SHP77 (cell line): ENCODE measurements at regions not wholly inside any gene's neighbourhood (a gene's known extent, or its start where the extent isn't known, plus 50 kb on each side); places are given as distances from the start of the nearest gene placed in this dataset.
"Not testable (repeated sequence)": the region's sequence is repeated elsewhere in the genome, so short reads cannot be mapped to it uniquely, and the experiment has no call there.

Experiments
- DNase-seq, 2 experiments: peaks; one replicate each; lab custom pipeline; 2025; lab: John Stamatoyannopoulos, UW

GRCh38 chr4:84126061-84126787, 372.9 kb downstream of the NKX6-1 start:
- peak; percentile 3 to 9 for DNase-seq

- DNase-seq, result no peak
Measured at GRCh38 chr4:84110040-84110439, 389.1 kb downstream of the NKX6-1 start.

GRCh38 chr4:84101653-84102625, 397.2 kb downstream of the NKX6-1 start:
- DNase-seq, result not testable (repeated sequence)

- no peak for DNase-seq
Measured at GRCh38 chr4:84100071-84100470, 399.0 kb downstream of the NKX6-1 start.

GRCh38 chr4:84099599-84099998, 399.5 kb downstream of the NKX6-1 start:
- no peak for DNase-seq

GRCh38 chr4:84091266-84091665, 407.8 kb downstream of the NKX6-1 start:
- DNase-seq, result no peak

GRCh38 chr4:84089652-84090437, 409.2 kb downstream of the NKX6-1 start:
- DNase-seq, result no peak

GRCh38 chr4:84085986-84086385, 413.1 kb downstream of the NKX6-1 start:
- DNase-seq, result no peak

- no peak for DNase-seq
Measured at GRCh38 chr4:84070289-84070688, 428.8 kb downstream of the NKX6-1 start.

GRCh38 chr4:84063619-84064018, 435.5 kb downstream of the NKX6-1 start:
- no peak for DNase-seq

GRCh38 chr4:84058201-84058600, 440.9 kb downstream of the NKX6-1 start:
- no peak for DNase-seq

GRCh38 chr4:84051639-84052038, 447.5 kb downstream of the NKX6-1 start:
- no peak for DNase-seq

GRCh38 chr4:84051089-84051488, 448.0 kb downstream of the NKX6-1 start:
- DNase-seq, result no peak

GRCh38 chr4:84050015-84050414, 449.1 kb downstream of the NKX6-1 start:
- DNase-seq, result no peak

GRCh38 chr4:84046551-84046950, 452.5 kb downstream of the NKX6-1 start:
- DNase-seq, result no peak

GRCh38 chr4:84041426-84041825, 457.7 kb downstream of the NKX6-1 start:
- no peak for DNase-seq

- no peak for DNase-seq
Measured at GRCh38 chr4:84035568-84035967, 463.5 kb downstream of the NKX6-1 start.

GRCh38 chr4:84032372-84032771, 466.7 kb downstream of the NKX6-1 start:
- no peak for DNase-seq

GRCh38 chr4:84031401-84031800, 467.7 kb downstream of the NKX6-1 start:
- no peak for DNase-seq

GRCh38 chr4:84028340-84028739, 470.8 kb downstream of the NKX6-1 start:
- no peak for DNase-seq

GRCh38 chr4:84024405-84024804, 474.7 kb downstream of the NKX6-1 start:
- DNase-seq, result no peak

- DNase-seq, result no peak
Measured at GRCh38 chr4:84022564-84022963, 476.5 kb downstream of the NKX6-1 start.
